Pancreas (tissue), 10 donors: ENCODE measurements at regions not wholly inside any gene's neighbourhood (a gene's known extent, or its start where the extent isn't known, plus 50 kb on each side); places are given as distances from the start of the nearest gene placed in this dataset.
A peak's percentile ranks its signal among the peaks of the same experiment; 100 is the strongest.

Source experiments
- ATAC-seq, 4 donors: fragments of 200-7000 bp; cut with Tn5 transposase; one replicate each; pipeline versions ENCODE4 v1.8.0 to v1.9.1; 2020; ENCODE audit warnings: mild to moderate bottlenecking in 4 of 4, moderate library complexity in 4 of 4
- DNase-seq, 6 donors: peaks; one replicate each; pipeline ENCODE4 v3.0.0-alpha.2; 2020
- FAIRE-seq: peaks from 2 replicates; lab custom pipeline; 2012; peaks lifted over from hg19 to GRCh38; lab: Jason Lieb, UNC
- H3K27ac ChIP-seq, 4 donors: fragments of 200-600 bp; sonication (generic); 1 replicate in 3 of 4; 2 replicates in 1 of 4; pipeline versions ENCODE4 v1.5.0 to v1.8.0; 2020
- H3K27me3 ChIP-seq, 4 donors: fragments of 200-600 bp; one replicate each; pipeline ENCODE4 v1.8.0; 2021
- H3K36me3 ChIP-seq, 3 donors: fragments of 200-600 bp; sonication (generic) in 1 of 3; one replicate each; pipeline versions ENCODE4 v1.5.0 to v1.8.0; 2020 to 2021
- H3K4me1 ChIP-seq, 3 donors: fragments of 200-600 bp; one replicate each; pipeline ENCODE4 v1.8.0; 2021
- H3K4me3 ChIP-seq, 4 donors: fragments of 200-600 bp; sonication (generic) in 2 of 4; one replicate each; pipeline versions ENCODE4 v1.5.0 to v1.8.0; 2020 to 2021
- H3K9me3 ChIP-seq, 4 donors: fragments of 200-600 bp; one replicate each; pipeline ENCODE4 v1.8.0; 2021
- WGBS, 2 donors: extraction: QIAGEN DNeasy Blood & Tissue Kit; methylation state at CpG; one replicate each; pipeline ENCODE4 v1.1.7; 2013; 5-methylcytosine and 5-hydroxymethylcytosine counted together
- intact Hi-C, 3 donors: fragments of 100-400 bp; cut with DNase I; formaldehyde crosslinking; loops; one replicate each; pipeline versions ENCODE4 v1.11.1 to v1.14.2; 2022
- TF ChIP-seq, protein P1 (sequence below), 4 donors: fragments of 200-600 bp; sonication (generic) in 3 of 4; IDR thresholded peaks; one replicate each; pipeline versions ENCODE4 v1.5.0 to v1.8.0; 2021; ENCODE audit warnings: antibody characterized with exemption in 4 of 4
- donor health status: healthy with polysubstance abuse.
- donor health status: DM: no; HTN: no; CAD: no; lungs with moderate emphysema.
- donor health status: DM: no; HTN: no; CAD: no.
- donor health status: control.
- donor health status: control.
- donor health status: Bipolar disorder and iron deficiency.
- donor health status: DM: yes; HTN: yes; CAD: no.
- donor health status: DM: no; HTN: no; CAD: no.
- donor health status: DM: no; HTN: no; CAD: no.
- donor health status: DM: yes; HTN: yes; CAD: no.

DNA sequence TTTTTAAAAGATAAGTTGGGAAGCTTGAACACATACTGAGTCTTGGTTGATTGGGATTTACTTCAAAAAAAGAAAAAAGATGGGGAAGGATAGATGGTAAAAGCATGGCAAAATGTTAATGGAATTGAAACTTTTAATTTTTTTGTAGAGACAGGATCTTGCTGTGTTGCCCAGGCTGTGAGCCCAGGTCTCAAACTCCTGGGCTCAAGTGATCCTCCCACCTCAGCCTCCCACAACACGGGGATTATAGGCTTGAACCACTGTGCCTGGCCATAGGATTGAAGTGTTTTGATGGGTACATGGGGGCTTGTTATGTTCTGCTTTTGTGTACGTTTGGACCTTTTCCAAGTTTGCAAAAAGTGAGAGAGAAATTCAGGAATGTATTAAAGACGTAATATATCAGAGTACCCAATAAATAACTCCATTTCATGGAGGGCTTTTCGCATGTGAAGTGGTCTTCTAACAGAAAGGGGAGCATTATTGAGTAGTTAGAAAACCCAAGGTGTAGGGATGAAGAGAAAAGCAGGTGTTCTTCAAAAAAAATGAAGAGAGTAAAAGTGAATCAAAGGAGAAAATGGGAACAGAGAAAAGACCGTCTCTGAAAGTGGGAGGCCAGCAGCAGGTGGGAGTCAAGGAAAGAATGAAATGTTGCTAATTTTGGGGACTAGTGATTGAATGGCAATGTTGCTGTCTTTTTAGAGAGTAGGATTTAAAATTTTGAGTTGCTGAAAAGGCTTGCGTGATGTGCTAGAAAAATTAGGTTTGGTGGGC lies 55.2 kb downstream of the GARRE1 start:
- Histone ChIP-seq H3K9me3 (no peaks in the 10 kb centered on the region), H3K4me1 (peaks cover 18 to 33% (median 25%) of the 10 kb centered on the region in 3 donors), H3K27ac (no peak overlapping the region), H3K27me3 (no peaks in the 10 kb centered on the region), H3K36me3 (no peaks in the 10 kb centered on the region), H3K4me3 (no peak overlapping the region)
- ATAC-seq, result no peak
- TF ChIP-seq, protein P1, sequence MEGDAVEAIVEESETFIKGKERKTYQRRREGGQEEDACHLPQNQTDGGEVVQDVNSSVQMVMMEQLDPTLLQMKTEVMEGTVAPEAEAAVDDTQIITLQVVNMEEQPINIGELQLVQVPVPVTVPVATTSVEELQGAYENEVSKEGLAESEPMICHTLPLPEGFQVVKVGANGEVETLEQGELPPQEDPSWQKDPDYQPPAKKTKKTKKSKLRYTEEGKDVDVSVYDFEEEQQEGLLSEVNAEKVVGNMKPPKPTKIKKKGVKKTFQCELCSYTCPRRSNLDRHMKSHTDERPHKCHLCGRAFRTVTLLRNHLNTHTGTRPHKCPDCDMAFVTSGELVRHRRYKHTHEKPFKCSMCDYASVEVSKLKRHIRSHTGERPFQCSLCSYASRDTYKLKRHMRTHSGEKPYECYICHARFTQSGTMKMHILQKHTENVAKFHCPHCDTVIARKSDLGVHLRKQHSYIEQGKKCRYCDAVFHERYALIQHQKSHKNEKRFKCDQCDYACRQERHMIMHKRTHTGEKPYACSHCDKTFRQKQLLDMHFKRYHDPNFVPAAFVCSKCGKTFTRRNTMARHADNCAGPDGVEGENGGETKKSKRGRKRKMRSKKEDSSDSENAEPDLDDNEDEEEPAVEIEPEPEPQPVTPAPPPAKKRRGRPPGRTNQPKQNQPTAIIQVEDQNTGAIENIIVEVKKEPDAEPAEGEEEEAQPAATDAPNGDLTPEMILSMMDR (IDR thresholded peaks at IDR 0.05), result no peak
- DNase-seq, result no peak
- whole genome bisulfite sequencing, 2 donors, result 91 to 96% methylated on average over 6 of the region's 6 CpGs
- intact Hi-C loops, result no loop called here
- no peak for FAIRE-seq

DNA sequence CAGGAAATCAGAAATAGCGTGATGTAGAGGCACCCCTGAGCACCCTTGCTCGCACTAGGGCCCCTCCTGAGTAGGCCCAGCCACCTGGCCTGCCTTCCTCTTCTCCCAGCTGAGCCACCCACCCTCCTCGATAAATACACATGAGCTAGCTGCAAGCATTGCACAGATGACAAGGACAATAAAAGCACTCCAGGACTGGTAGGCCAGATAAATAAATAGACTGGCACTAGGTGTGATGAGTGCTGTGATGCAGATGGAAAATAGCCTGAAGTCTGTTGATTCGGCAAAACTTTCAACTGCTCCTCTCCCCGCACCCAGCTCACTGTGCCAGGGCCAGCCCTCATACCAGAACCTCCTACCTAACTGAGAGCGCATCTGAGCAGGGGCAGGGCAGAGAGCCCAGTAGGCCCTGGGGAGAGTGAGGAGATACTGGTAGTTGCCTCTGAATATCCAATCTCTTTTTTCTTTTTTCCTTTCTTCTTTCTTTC lies 54.5 kb upstream of the GPI start:
- TF ChIP-seq, protein P1 (IDR thresholded peaks at IDR 0.05), result no peak
- peak in 2 of 4 donors; percentile 45 to 56 for ATAC-seq
- FAIRE-seq, result no peak
- H3K4me3 ChIP-seq, result no peak overlapping the region
- H3K27ac ChIP-seq, result no peak overlapping the region
- DNase-seq, result no peak
- WGBS, 2 donors, result 80 to 82% methylated on average over 6 of the region's 6 CpGs
- intact Hi-C loops, result no loop called here
- H3K9me3 ChIP-seq, result no peaks in the 10 kb centered on the region
- no peaks in the 10 kb centered on the region for H3K36me3 ChIP-seq
- no peaks in the 10 kb centered on the region for H3K27me3 ChIP-seq
- H3K4me1 ChIP-seq, result peaks cover 14 to 29% (median 19%) of the 10 kb centered on the region in 3 donors

GRCh38 chr19:34313188-34313587 lies 51.8 kb upstream of the GPI start:
- H3K4me1 ChIP-seq, result peaks cover 0 to 20% (median 1%) of the 10 kb centered on the region in 3 donors
- no peaks in the 10 kb centered on the region for H3K9me3 ChIP-seq
- WGBS, 2 donors, result 88 to 90% methylated on average over 6 of the region's 6 CpGs
- ATAC-seq (no peak), DNase-seq (no peak), FAIRE-seq (no peak)
- H3K4me3 ChIP-seq, result no peak overlapping the region
- no peaks in the 10 kb centered on the region for H3K27me3 ChIP-seq
- TF ChIP-seq, protein P1 (IDR thresholded peaks at IDR 0.05), result no peak
- H3K36me3 ChIP-seq, result no peaks in the 10 kb centered on the region
- intact Hi-C loops, result no loop called here
- no peak overlapping the region for H3K27ac ChIP-seq

- no peak for FAIRE-seq
Measured at GRCh38 chr19:34314437-34315313, 50.3 kb upstream of the GPI start.

More at GRCh38 chr19:34314437-34315313, 50.3 kb upstream of the GPI start:
- no peaks in the 10 kb centered on the region for H3K9me3 ChIP-seq
- ATAC-seq (no peak), DNase-seq (no peak)
- no peak overlapping the region for H3K4me3 ChIP-seq
- intact Hi-C loops, result no loop called here
- H3K27ac ChIP-seq, result no peak overlapping the region
- H3K36me3 ChIP-seq, result no peaks in the 10 kb centered on the region
- H3K4me1 ChIP-seq, result peaks cover 0 to 13% (median 4%) of the 10 kb centered on the region in 3 donors
- H3K27me3 ChIP-seq, result no peaks in the 10 kb centered on the region
- TF ChIP-seq, protein P1 (IDR thresholded peaks at IDR 0.05), result no peak
- WGBS, 2 donors, result 86 to 89% methylated on average over 4 of the region's 4 CpGs
